Activated naive CD4-positive, alpha-beta T cell treated with anti-CD3 and anti-CD28 coated beads, Interleukin-2, amount 50 U/mL, for 24 hours (primary cell): ENCODE measurements at regions not wholly inside any gene's neighbourhood (a gene's known extent, or its start where the extent isn't known, plus 50 kb on each side); places are given as distances from the start of the nearest gene placed in this dataset.

ENCODE experiments used
- H3K27ac Mint-ChIP-seq: one replicate; pipeline ENCODE4 v1.8.0; 2021; ENCODE audit warnings: mild to moderate bottlenecking, mixed read lengths
- H3K27me3 Mint-ChIP-seq: one replicate; pipeline ENCODE4 v1.8.0; 2021; ENCODE audit warnings: mixed read lengths
- H3K36me3 Mint-ChIP-seq: one replicate; pipeline ENCODE4 v1.8.0; 2021; ENCODE audit warnings: mixed read lengths
- H3K4me1 Mint-ChIP-seq: one replicate; pipeline ENCODE4 v1.8.0; 2021; ENCODE audit warnings: mixed read lengths
- H3K4me3 Mint-ChIP-seq: one replicate; pipeline ENCODE4 v1.8.0; 2021; ENCODE audit warnings: mild to moderate bottlenecking, mixed read lengths
- H3K9me3 Mint-ChIP-seq: one replicate; pipeline ENCODE4 v1.8.0; 2021; ENCODE audit warnings: mixed read lengths

- Mint-ChIP-seq H3K36me3 (no peaks in the 10 kb centered on the region), H3K9me3 (peaks cover 14% of the 10 kb centered on the region), H3K4me1 (no peaks in the 10 kb centered on the region), H3K4me3 (no peak overlapping the region), H3K27ac (no peak overlapping the region), H3K27me3 (no peaks in the 10 kb centered on the region)
These were observed 1094.1 kb downstream of the TDRD15 start for GRCh38 chr2:22217881-22218280.

GRCh38 chr2:22221006-22221405, 1097.2 kb downstream of the TDRD15 start:
- H3K4me1 Mint-ChIP-seq: no peaks in the 10 kb centered on the region
- no peak overlapping the region for H3K4me3 Mint-ChIP-seq
- H3K27me3 Mint-ChIP-seq: no peaks in the 10 kb centered on the region
- peaks cover 17% of the 10 kb centered on the region for H3K9me3 Mint-ChIP-seq
- H3K36me3 Mint-ChIP-seq: no peaks in the 10 kb centered on the region
- H3K27ac Mint-ChIP-seq: no peak overlapping the region

- H3K4me1 Mint-ChIP-seq: no peaks in the 10 kb centered on the region
- H3K27me3 Mint-ChIP-seq: no peaks in the 10 kb centered on the region
- H3K9me3 Mint-ChIP-seq: peaks cover 7% of the 10 kb centered on the region
- no peak overlapping the region for H3K27ac Mint-ChIP-seq
- no peak overlapping the region for H3K4me3 Mint-ChIP-seq
- no peaks in the 10 kb centered on the region for H3K36me3 Mint-ChIP-seq
These were observed 1115.2 kb downstream of the TDRD15 start for GRCh38 chr2:22238967-22239366.

- no peaks in the 10 kb centered on the region for H3K4me1 Mint-ChIP-seq
- H3K9me3 Mint-ChIP-seq: peaks cover 4% of the 10 kb centered on the region
- H3K27ac Mint-ChIP-seq: no peak overlapping the region
- no peaks in the 10 kb centered on the region for H3K36me3 Mint-ChIP-seq
- no peaks in the 10 kb centered on the region for H3K27me3 Mint-ChIP-seq
- no peak overlapping the region for H3K4me3 Mint-ChIP-seq
These were observed 1123.7 kb downstream of the TDRD15 start for GRCh38 chr2:22247466-22247865.

GRCh38 chr2:22248851-22249250, 1125.1 kb downstream of the TDRD15 start:
- Mint-ChIP-seq H3K9me3 (peaks cover 4% of the 10 kb centered on the region), H3K4me1 (no peaks in the 10 kb centered on the region), H3K36me3 (no peaks in the 10 kb centered on the region), H3K4me3 (no peak overlapping the region), H3K27me3 (no peaks in the 10 kb centered on the region), H3K27ac (no peak overlapping the region)

GRCh38 chr2:22253171-22253570, 1129.4 kb downstream of the TDRD15 start:
- no peaks in the 10 kb centered on the region for H3K27me3 Mint-ChIP-seq
- H3K4me3 Mint-ChIP-seq: no peak overlapping the region
- H3K4me1 Mint-ChIP-seq: no peaks in the 10 kb centered on the region
- H3K9me3 Mint-ChIP-seq: peaks cover 4% of the 10 kb centered on the region
- H3K27ac Mint-ChIP-seq: no peak overlapping the region
- H3K36me3 Mint-ChIP-seq: no peaks in the 10 kb centered on the region

GRCh38 chr2:22261165-22261564, 1123.8 kb upstream of the KLHL29 start:
- Mint-ChIP-seq H3K9me3 (peaks cover 21% of the 10 kb centered on the region), H3K36me3 (no peaks in the 10 kb centered on the region), H3K4me1 (no peaks in the 10 kb centered on the region), H3K27ac (no peak overlapping the region), H3K4me3 (no peak overlapping the region), H3K27me3 (no peaks in the 10 kb centered on the region)

- H3K27ac Mint-ChIP-seq: no peak overlapping the region
- H3K36me3 Mint-ChIP-seq: no peaks in the 10 kb centered on the region
- H3K9me3 Mint-ChIP-seq: peaks cover 5% of the 10 kb centered on the region
- H3K4me3 Mint-ChIP-seq: no peak overlapping the region
- H3K4me1 Mint-ChIP-seq: no peaks in the 10 kb centered on the region
- no peaks in the 10 kb centered on the region for H3K27me3 Mint-ChIP-seq
These were observed 1114.6 kb upstream of the KLHL29 start for GRCh38 chr2:22270341-22270740.

- Mint-ChIP-seq H3K27ac (no peak overlapping the region), H3K36me3 (no peaks in the 10 kb centered on the region), H3K4me1 (no peaks in the 10 kb centered on the region), H3K4me3 (no peak overlapping the region), H3K27me3 (no peaks in the 10 kb centered on the region), H3K9me3 (peaks cover 5% of the 10 kb centered on the region)
These were observed 1111.1 kb upstream of the KLHL29 start for GRCh38 chr2:22273853-22274252.

- Mint-ChIP-seq H3K27ac (no peak overlapping the region), H3K4me3 (no peak overlapping the region), H3K36me3 (no peaks in the 10 kb centered on the region), H3K4me1 (no peaks in the 10 kb centered on the region), H3K27me3 (no peaks in the 10 kb centered on the region), H3K9me3 (peaks cover 5% of the 10 kb centered on the region)
These were observed 1110.3 kb upstream of the KLHL29 start for GRCh38 chr2:22274661-22275060.

GRCh38 chr2:22276696-22277095, 1108.3 kb upstream of the KLHL29 start:
- Mint-ChIP-seq H3K36me3 (no peaks in the 10 kb centered on the region), H3K4me1 (no peaks in the 10 kb centered on the region), H3K4me3 (no peak overlapping the region), H3K27ac (no peak overlapping the region), H3K27me3 (no peaks in the 10 kb centered on the region), H3K9me3 (peaks cover 5% of the 10 kb centered on the region)

GRCh38 chr2:22279541-22279940, 1105.4 kb upstream of the KLHL29 start:
- H3K4me1 Mint-ChIP-seq: no peaks in the 10 kb centered on the region
- H3K36me3 Mint-ChIP-seq: no peaks in the 10 kb centered on the region
- no peak overlapping the region for H3K27ac Mint-ChIP-seq
- peaks cover 5% of the 10 kb centered on the region for H3K9me3 Mint-ChIP-seq
- H3K4me3 Mint-ChIP-seq: no peak overlapping the region
- no peaks in the 10 kb centered on the region for H3K27me3 Mint-ChIP-seq

GRCh38 chr2:22281033-22281432, 1103.9 kb upstream of the KLHL29 start:
- H3K4me1 Mint-ChIP-seq: no peaks in the 10 kb centered on the region
- no peaks in the 10 kb centered on the region for H3K36me3 Mint-ChIP-seq
- no peak overlapping the region for H3K27ac Mint-ChIP-seq
- peaks cover 5% of the 10 kb centered on the region for H3K9me3 Mint-ChIP-seq
- H3K4me3 Mint-ChIP-seq: no peak overlapping the region
- H3K27me3 Mint-ChIP-seq: no peaks in the 10 kb centered on the region

GRCh38 chr2:22282220-22282619, 1102.8 kb upstream of the KLHL29 start:
- Mint-ChIP-seq H3K4me3 (no peak overlapping the region), H3K36me3 (no peaks in the 10 kb centered on the region), H3K4me1 (no peaks in the 10 kb centered on the region)

GRCh38 chr2:22282916-22283315, 1102.1 kb upstream of the KLHL29 start:
- no peaks in the 10 kb centered on the region for H3K4me1 Mint-ChIP-seq

More at GRCh38 chr2:22282220-22282619, 1102.8 kb upstream of the KLHL29 start:
- no peak overlapping the region for H3K27ac Mint-ChIP-seq
- H3K27me3 Mint-ChIP-seq: no peaks in the 10 kb centered on the region
- no peaks in the 10 kb centered on the region for H3K9me3 Mint-ChIP-seq

GRCh38 chr2:22283436-22283835, 1101.5 kb upstream of the KLHL29 start:
- no peak overlapping the region for H3K4me3 Mint-ChIP-seq
- H3K36me3 Mint-ChIP-seq: no peaks in the 10 kb centered on the region
- H3K27me3 Mint-ChIP-seq: no peaks in the 10 kb centered on the region
- no peaks in the 10 kb centered on the region for H3K4me1 Mint-ChIP-seq
- H3K9me3 Mint-ChIP-seq: no peaks in the 10 kb centered on the region
- no peak overlapping the region for H3K27ac Mint-ChIP-seq

More at GRCh38 chr2:22282916-22283315, 1102.1 kb upstream of the KLHL29 start:
- no peak overlapping the region for H3K27ac Mint-ChIP-seq
- no peaks in the 10 kb centered on the region for H3K36me3 Mint-ChIP-seq
- H3K4me3 Mint-ChIP-seq: no peak overlapping the region
- no peaks in the 10 kb centered on the region for H3K9me3 Mint-ChIP-seq
- H3K27me3 Mint-ChIP-seq: no peaks in the 10 kb centered on the region

- Mint-ChIP-seq H3K4me3 (no peak overlapping the region), H3K9me3 (peaks cover 11% of the 10 kb centered on the region), H3K36me3 (no peaks in the 10 kb centered on the region), H3K27me3 (no peaks in the 10 kb centered on the region), H3K27ac (no peak overlapping the region), H3K4me1 (no peaks in the 10 kb centered on the region)
These were observed 1094.7 kb upstream of the KLHL29 start for GRCh38 chr2:22290302-22290701.
